WTC11 (cell line): ENCODE measurements at regions not wholly inside any gene's neighbourhood (a gene's known extent, or its start where the extent isn't known, plus 50 kb on each side); places are given as distances from the start of the nearest gene placed in this dataset.

Experiments
- ATAC-seq: fragments of 200-7000 bp; cut with Tn5 transposase; 2 replicates; pipeline ENCODE4 v1.10.0; 2021; ENCODE audit warnings: mild to moderate bottlenecking, moderate library complexity
- CTCF ChIA-PET: fragments of 300-600 bp; sonication (Branson Sonifier 250); formaldehyde crosslinking; loops from one replicate; lab custom pipeline; 2021; ENCODE audit warnings: antibody characterized with exemption; lab: Charles Lee
- POLR2A ChIA-PET: fragments of 350-600 bp; sonication (Branson Sonifier 250); formaldehyde crosslinking; loops from one replicate; lab custom pipeline; 2021; ENCODE audit warnings: antibody characterized with exemption; lab: Charles Lee
- DNase-seq: peaks from one replicate; pipeline ENCODE4 v3.0.0; 2021; ENCODE audit warnings: low spot score
- H3K27ac Mint-ChIP-seq: 2 replicates; pipeline ENCODE4 v1.8.0; 2021; ENCODE audit warnings: mixed read lengths
- H3K27me3 Mint-ChIP-seq: 2 replicates; pipeline ENCODE4 v1.8.0; 2021; ENCODE audit warnings: low read depth, mild to moderate bottlenecking, moderate library complexity, mixed read lengths
- H3K36me3 Mint-ChIP-seq: 2 replicates; pipeline ENCODE4 v1.8.0; 2021; ENCODE audit warnings: mixed read lengths
- H3K4me1 Mint-ChIP-seq: 2 replicates; pipeline ENCODE4 v1.8.0; 2022; ENCODE audit warnings: mixed read lengths
- H3K4me3 Mint-ChIP-seq: 2 replicates; pipeline ENCODE4 v1.8.0; 2021; ENCODE audit warnings: mild to moderate bottlenecking, moderate library complexity, mixed read lengths
- H3K9me3 Mint-ChIP-seq: 2 replicates; pipeline ENCODE4 v1.8.0; 2021; ENCODE audit warnings: mixed read lengths
- ATF1 ChIP-seq: sonication (generic); formaldehyde crosslinking; IDR thresholded peaks from 2 replicates; pipeline ENCODE4 v1.8.1; 2023; ENCODE audit warnings: mild to moderate bottlenecking, moderate library complexity, missing genetic modification reagents
- CREM ChIP-seq: sonication (generic); formaldehyde crosslinking; IDR thresholded peaks from 2 replicates; pipeline ENCODE4 v1.8.1; 2022; ENCODE audit warnings: mild to moderate bottlenecking, missing genetic modification reagents, moderate library complexity
- GRHL2 ChIP-seq: fragments of 250-450 bp; sonication (Bioruptor Pico); IDR thresholded peaks from 2 replicates; pipeline ENCODE4 v1.8.0; 2022; ENCODE audit warnings: mild to moderate bottlenecking, moderate library complexity; ENCODE audit not compliant: insufficient replicate concordance, severe bottlenecking
- NR3C1 ChIP-seq: sonication (generic); formaldehyde crosslinking; conservative IDR thresholded peaks from 2 replicates; pipeline ENCODE4 v1.8.1; 2023; ENCODE audit warnings: low read depth, mild to moderate bottlenecking, missing genetic modification reagents
- SMAD4 ChIP-seq: sonication (generic); formaldehyde crosslinking; IDR thresholded peaks from 2 replicates; pipeline ENCODE4 v1.8.0; 2022; ENCODE audit warnings: mild to moderate bottlenecking, missing genetic modification reagents
- TEAD4 ChIP-seq: sonication (generic); formaldehyde crosslinking; IDR thresholded peaks from 2 replicates; pipeline ENCODE4 v1.8.0; 2022; ENCODE audit warnings: mild to moderate bottlenecking, missing genetic modification reagents
- TP53 ChIP-seq: sonication (generic); formaldehyde crosslinking; IDR thresholded peaks from 2 replicates; pipeline ENCODE4 v1.8.1; 2023; ENCODE audit warnings: mild to moderate bottlenecking, missing genetic modification reagents
- ZNF138 ChIP-seq: sonication (generic); formaldehyde crosslinking; conservative IDR thresholded peaks from 2 replicates; pipeline ENCODE4 v1.8.1; 2022; ENCODE audit warnings: mild to moderate bottlenecking, moderate library complexity, missing genetic modification reagents
- ZNF263 ChIP-seq: sonication (generic); formaldehyde crosslinking; IDR thresholded peaks from 2 replicates; pipeline ENCODE4 v1.8.1; 2022; ENCODE audit warnings: low read depth, mild to moderate bottlenecking, moderate library complexity, missing genetic modification reagents
- ZNF396 ChIP-seq: fragments of 250-450 bp; sonication (Bioruptor Pico); IDR thresholded peaks from 2 replicates; pipeline ENCODE4 v1.8.0; 2021; ENCODE audit warnings: mild to moderate bottlenecking, moderate library complexity, borderline replicate concordance
- ZNF416 ChIP-seq: fragments of 250-450 bp; sonication (Bioruptor Pico); IDR thresholded peaks from 2 replicates; pipeline ENCODE4 v1.9.0; 2021; ENCODE audit warnings: mild to moderate bottlenecking, inconsistent platforms
- ZNF423 ChIP-seq: fragments of 250-450 bp; sonication (Bioruptor Pico); IDR thresholded peaks from 2 replicates; pipeline ENCODE4 v2.1.2; 2022; ENCODE audit warnings: mild to moderate bottlenecking, moderate library complexity
- TF ChIP-seq, protein P1 (sequence below): sonication (generic); formaldehyde crosslinking; IDR thresholded peaks from 2 replicates; pipeline ENCODE4 v1.8.0; 2023; ENCODE audit warnings: mild to moderate bottlenecking, missing genetic modification reagents
- TF ChIP-seq, protein P2 (sequence below): fragments of 250-450 bp; sonication (Bioruptor Pico); IDR thresholded peaks from 2 replicates; pipeline ENCODE4 v1.9.0; 2021; ENCODE audit warnings: mild to moderate bottlenecking, borderline replicate concordance
- TF ChIP-seq, protein P3 (sequence below): sonication (generic); formaldehyde crosslinking; IDR thresholded peaks from 2 replicates; pipeline ENCODE4 v1.8.1; 2023; ENCODE audit warnings: mild to moderate bottlenecking, missing genetic modification reagents, moderate library complexity
- TF ChIP-seq, protein P4 (sequence below): fragments of 250-450 bp; sonication (Bioruptor Pico); IDR thresholded peaks from 2 replicates; pipeline ENCODE4 v1.8.0; 2021; ENCODE audit warnings: mild to moderate bottlenecking
- TF ChIP-seq, protein P5 (sequence below): sonication (generic); formaldehyde crosslinking; IDR thresholded peaks from 2 replicates; pipeline ENCODE4 v1.8.0; 2022; ENCODE audit warnings: mild to moderate bottlenecking, missing genetic modification reagents
- TF ChIP-seq, protein P6 (sequence below): sonication (generic); formaldehyde crosslinking; IDR thresholded peaks from 2 replicates; pipeline ENCODE4 v1.8.0; 2023; ENCODE audit warnings: missing genetic modification reagents, mild to moderate bottlenecking, borderline replicate concordance

DNA sequence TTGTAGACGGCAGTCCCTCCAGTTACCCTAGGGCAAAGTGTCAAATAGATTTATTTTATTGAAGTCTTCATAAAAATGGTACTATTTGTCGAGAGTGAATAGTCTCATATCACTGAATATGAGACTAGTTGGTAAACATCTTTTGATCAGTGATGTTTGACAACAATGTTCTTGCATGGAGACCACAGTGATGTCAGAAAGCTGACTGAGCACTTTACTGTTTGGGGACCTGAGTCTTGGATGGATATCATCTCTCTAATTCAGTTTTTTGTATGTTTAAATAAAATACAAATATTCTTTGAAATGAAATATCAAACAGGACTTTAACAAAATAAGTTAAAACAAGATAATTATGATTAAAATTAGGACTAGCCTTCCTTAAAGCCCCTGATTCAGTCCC is 1315.4 kb upstream of the NRXN1 start:
- no peak overlapping the region for H3K4me3 Mint-ChIP-seq
- ChIA-PET CTCF (no interaction called here), POLR2A (no interaction called here)
- no peak for ATAC-seq
- no peak for DNase-seq
- TF ChIP-seq SMAD4, result no peak
- TF ChIP-seq, protein P1, sequence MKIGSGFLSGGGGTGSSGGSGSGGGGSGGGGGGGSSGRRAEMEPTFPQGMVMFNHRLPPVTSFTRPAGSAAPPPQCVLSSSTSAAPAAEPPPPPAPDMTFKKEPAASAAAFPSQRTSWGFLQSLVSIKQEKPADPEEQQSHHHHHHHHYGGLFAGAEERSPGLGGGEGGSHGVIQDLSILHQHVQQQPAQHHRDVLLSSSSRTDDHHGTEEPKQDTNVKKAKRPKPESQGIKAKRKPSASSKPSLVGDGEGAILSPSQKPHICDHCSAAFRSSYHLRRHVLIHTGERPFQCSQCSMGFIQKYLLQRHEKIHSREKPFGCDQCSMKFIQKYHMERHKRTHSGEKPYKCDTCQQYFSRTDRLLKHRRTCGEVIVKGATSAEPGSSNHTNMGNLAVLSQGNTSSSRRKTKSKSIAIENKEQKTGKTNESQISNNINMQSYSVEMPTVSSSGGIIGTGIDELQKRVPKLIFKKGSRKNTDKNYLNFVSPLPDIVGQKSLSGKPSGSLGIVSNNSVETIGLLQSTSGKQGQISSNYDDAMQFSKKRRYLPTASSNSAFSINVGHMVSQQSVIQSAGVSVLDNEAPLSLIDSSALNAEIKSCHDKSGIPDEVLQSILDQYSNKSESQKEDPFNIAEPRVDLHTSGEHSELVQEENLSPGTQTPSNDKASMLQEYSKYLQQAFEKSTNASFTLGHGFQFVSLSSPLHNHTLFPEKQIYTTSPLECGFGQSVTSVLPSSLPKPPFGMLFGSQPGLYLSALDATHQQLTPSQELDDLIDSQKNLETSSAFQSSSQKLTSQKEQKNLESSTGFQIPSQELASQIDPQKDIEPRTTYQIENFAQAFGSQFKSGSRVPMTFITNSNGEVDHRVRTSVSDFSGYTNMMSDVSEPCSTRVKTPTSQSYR, result no peak
- no peak for TF ChIP-seq ZNF138 (CRISPR knock-in tag)
- TF ChIP-seq TP53 (CRISPR knock-in tag), result no peak
- no peak for TF ChIP-seq ZNF263 (CRISPR knock-in tag)
- no peak for TF ChIP-seq NR3C1 (CRISPR knock-in tag)
- TF ChIP-seq, protein P2, sequence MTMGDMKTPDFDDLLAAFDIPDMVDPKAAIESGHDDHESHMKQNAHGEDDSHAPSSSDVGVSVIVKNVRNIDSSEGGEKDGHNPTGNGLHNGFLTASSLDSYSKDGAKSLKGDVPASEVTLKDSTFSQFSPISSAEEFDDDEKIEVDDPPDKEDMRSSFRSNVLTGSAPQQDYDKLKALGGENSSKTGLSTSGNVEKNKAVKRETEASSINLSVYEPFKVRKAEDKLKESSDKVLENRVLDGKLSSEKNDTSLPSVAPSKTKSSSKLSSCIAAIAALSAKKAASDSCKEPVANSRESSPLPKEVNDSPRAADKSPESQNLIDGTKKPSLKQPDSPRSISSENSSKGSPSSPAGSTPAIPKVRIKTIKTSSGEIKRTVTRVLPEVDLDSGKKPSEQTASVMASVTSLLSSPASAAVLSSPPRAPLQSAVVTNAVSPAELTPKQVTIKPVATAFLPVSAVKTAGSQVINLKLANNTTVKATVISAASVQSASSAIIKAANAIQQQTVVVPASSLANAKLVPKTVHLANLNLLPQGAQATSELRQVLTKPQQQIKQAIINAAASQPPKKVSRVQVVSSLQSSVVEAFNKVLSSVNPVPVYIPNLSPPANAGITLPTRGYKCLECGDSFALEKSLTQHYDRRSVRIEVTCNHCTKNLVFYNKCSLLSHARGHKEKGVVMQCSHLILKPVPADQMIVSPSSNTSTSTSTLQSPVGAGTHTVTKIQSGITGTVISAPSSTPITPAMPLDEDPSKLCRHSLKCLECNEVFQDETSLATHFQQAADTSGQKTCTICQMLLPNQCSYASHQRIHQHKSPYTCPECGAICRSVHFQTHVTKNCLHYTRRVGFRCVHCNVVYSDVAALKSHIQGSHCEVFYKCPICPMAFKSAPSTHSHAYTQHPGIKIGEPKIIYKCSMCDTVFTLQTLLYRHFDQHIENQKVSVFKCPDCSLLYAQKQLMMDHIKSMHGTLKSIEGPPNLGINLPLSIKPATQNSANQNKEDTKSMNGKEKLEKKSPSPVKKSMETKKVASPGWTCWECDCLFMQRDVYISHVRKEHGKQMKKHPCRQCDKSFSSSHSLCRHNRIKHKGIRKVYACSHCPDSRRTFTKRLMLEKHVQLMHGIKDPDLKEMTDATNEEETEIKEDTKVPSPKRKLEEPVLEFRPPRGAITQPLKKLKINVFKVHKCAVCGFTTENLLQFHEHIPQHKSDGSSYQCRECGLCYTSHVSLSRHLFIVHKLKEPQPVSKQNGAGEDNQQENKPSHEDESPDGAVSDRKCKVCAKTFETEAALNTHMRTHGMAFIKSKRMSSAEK (CRISPR knock-in tag), result no peak
- TF ChIP-seq, protein P3, sequence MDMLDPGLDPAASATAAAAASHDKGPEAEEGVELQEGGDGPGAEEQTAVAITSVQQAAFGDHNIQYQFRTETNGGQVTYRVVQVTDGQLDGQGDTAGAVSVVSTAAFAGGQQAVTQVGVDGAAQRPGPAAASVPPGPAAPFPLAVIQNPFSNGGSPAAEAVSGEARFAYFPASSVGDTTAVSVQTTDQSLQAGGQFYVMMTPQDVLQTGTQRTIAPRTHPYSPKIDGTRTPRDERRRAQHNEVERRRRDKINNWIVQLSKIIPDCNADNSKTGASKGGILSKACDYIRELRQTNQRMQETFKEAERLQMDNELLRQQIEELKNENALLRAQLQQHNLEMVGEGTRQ (CRISPR knock-in tag), result no peak
- no peak for TF ChIP-seq ATF1 (CRISPR knock-in tag)
- no peak for TF ChIP-seq ZNF416 (CRISPR knock-in tag)
- H3K36me3 Mint-ChIP-seq, result no peaks in the 10 kb centered on the region
- H3K9me3 Mint-ChIP-seq, result no peaks in the 10 kb centered on the region
- H3K27ac Mint-ChIP-seq, result no peak overlapping the region
- peaks cover 35% of the 10 kb centered on the region for H3K4me1 Mint-ChIP-seq
- H3K27me3 Mint-ChIP-seq, result no peaks in the 10 kb centered on the region

DNA sequence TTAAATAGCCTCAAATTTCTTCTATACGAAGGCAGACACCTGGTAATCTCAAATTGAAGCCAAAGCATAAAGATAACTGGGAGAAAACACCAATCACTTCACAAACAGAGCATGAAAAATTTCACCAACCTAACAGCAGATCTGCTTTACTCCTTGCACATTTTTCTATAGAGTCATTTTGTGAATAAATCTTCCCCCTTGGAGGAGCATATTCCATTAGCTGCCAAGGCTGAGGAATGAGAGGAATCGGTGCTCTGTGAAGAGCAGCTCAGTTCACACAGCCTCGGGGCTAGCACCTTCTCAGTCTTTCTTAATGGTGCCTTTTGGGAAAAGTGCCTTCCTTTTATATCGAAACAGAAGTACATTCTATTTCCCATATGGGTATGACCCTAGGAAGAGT is 1313.7 kb upstream of the NRXN1 start:
- Mint-ChIP-seq H3K27ac (peak overlapping the region; percentile 66), H3K4me3 (no peak overlapping the region)

More for the DNA sequence above, 1313.7 kb upstream of the NRXN1 start:
- Mint-ChIP-seq H3K27me3 (no peaks in the 10 kb centered on the region), H3K36me3 (no peaks in the 10 kb centered on the region), H3K4me1 (peaks cover 44% of the 10 kb centered on the region)
- ChIA-PET CTCF (no interaction called here), POLR2A (no interaction called here)
- no peak for ATAC-seq
- TF ChIP-seq, protein P4, sequence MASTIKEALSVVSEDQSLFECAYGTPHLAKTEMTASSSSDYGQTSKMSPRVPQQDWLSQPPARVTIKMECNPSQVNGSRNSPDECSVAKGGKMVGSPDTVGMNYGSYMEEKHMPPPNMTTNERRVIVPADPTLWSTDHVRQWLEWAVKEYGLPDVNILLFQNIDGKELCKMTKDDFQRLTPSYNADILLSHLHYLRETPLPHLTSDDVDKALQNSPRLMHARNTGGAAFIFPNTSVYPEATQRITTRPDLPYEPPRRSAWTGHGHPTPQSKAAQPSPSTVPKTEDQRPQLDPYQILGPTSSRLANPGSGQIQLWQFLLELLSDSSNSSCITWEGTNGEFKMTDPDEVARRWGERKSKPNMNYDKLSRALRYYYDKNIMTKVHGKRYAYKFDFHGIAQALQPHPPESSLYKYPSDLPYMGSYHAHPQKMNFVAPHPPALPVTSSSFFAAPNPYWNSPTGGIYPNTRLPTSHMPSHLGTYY, result no peak
- TF ChIP-seq SMAD4 (no peak), ZNF396 (no peak), ZNF423 (CRISPR knock-in tag) (no peak), CREM (CRISPR knock-in tag) (no peak), ZNF138 (CRISPR knock-in tag) (no peak), TEAD4 (CRISPR knock-in tag) (no peak), GRHL2 (CRISPR knock-in tag) (no peak)
- TF ChIP-seq, protein P5, sequence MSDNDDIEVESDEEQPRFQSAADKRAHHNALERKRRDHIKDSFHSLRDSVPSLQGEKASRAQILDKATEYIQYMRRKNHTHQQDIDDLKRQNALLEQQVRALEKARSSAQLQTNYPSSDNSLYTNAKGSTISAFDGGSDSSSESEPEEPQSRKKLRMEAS (CRISPR knock-in tag), result no peak
- TF ChIP-seq, protein P6, sequence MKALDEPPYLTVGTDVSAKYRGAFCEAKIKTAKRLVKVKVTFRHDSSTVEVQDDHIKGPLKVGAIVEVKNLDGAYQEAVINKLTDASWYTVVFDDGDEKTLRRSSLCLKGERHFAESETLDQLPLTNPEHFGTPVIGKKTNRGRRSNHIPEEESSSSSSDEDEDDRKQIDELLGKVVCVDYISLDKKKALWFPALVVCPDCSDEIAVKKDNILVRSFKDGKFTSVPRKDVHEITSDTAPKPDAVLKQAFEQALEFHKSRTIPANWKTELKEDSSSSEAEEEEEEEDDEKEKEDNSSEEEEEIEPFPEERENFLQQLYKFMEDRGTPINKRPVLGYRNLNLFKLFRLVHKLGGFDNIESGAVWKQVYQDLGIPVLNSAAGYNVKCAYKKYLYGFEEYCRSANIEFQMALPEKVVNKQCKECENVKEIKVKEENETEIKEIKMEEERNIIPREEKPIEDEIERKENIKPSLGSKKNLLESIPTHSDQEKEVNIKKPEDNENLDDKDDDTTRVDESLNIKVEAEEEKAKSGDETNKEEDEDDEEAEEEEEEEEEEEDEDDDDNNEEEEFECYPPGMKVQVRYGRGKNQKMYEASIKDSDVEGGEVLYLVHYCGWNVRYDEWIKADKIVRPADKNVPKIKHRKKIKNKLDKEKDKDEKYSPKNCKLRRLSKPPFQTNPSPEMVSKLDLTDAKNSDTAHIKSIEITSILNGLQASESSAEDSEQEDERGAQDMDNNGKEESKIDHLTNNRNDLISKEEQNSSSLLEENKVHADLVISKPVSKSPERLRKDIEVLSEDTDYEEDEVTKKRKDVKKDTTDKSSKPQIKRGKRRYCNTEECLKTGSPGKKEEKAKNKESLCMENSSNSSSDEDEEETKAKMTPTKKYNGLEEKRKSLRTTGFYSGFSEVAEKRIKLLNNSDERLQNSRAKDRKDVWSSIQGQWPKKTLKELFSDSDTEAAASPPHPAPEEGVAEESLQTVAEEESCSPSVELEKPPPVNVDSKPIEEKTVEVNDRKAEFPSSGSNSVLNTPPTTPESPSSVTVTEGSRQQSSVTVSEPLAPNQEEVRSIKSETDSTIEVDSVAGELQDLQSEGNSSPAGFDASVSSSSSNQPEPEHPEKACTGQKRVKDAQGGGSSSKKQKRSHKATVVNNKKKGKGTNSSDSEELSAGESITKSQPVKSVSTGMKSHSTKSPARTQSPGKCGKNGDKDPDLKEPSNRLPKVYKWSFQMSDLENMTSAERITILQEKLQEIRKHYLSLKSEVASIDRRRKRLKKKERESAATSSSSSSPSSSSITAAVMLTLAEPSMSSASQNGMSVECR (CRISPR knock-in tag), result no peak
- TF ChIP-seq, all 79 proteins: peak for 0
- H3K9me3 Mint-ChIP-seq, result no peaks in the 10 kb centered on the region
- no peak for DNase-seq
